Hepatocyte (in vitro differentiated cells): ENCODE measurements at regions not wholly inside any gene's neighbourhood (a gene's known extent, or its start where the extent isn't known, plus 50 kb on each side); places are given as distances from the start of the nearest gene placed in this dataset.

Source experiments
- DNase-seq: peaks from one replicate; pipeline ENCODE4 v3.0.0-alpha.2; 2016; ENCODE audit warnings: low spot score
- H2AFZ ChIP-seq: fragments of 200-600 bp; sonication (generic); 2 replicates; pipeline ENCODE4 v1.6.0; 2016; ENCODE audit warnings: antibody characterized with exemption, mild to moderate bottlenecking
- H3K27ac ChIP-seq: fragments of 200-600 bp; sonication (generic); 2 replicates; pipeline ENCODE4 v1.5.1; 2016; ENCODE audit warnings: mild to moderate bottlenecking
- H3K27me3 ChIP-seq: fragments of 200-600 bp; sonication (generic); 2 replicates; pipeline ENCODE4 v1.6.1; 2016
- H3K36me3 ChIP-seq: fragments of 200-600 bp; sonication (generic); replicated peaks from 2 replicates; pipeline ENCODE4 v1.5.1; 2016; ENCODE audit warnings: low read depth; ENCODE audit not compliant: insufficient read depth
- H3K4me1 ChIP-seq: fragments of 200-600 bp; sonication (generic); 2 replicates; pipeline ENCODE4 v1.5.1; 2016; ENCODE audit warnings: mild to moderate bottlenecking, moderate library complexity; ENCODE audit not compliant: insufficient read depth
- H3K4me2 ChIP-seq: fragments of 200-600 bp; sonication (generic); 2 replicates; pipeline ENCODE4 v1.6.0; 2016
- H3K4me3 ChIP-seq: fragments of 200-600 bp; sonication (generic); 2 replicates; pipeline ENCODE4 v1.5.1; 2016; ENCODE audit warnings: mild to moderate bottlenecking
- H3K79me2 ChIP-seq: fragments of 200-600 bp; sonication (generic); 2 replicates; pipeline ENCODE4 v1.6.0; 2017; ENCODE audit warnings: mild to moderate bottlenecking
- H3K9me2 ChIP-seq: fragments of 200-600 bp; sonication (generic); replicated peaks from 2 replicates; pipeline ENCODE4 v1.6.0; 2017; ENCODE audit warnings: mild to moderate bottlenecking; ENCODE audit not compliant: insufficient read depth
- H3K9me3 ChIP-seq: fragments of 200-600 bp; sonication (generic); 2 replicates; pipeline ENCODE4 v1.5.1; 2016; ENCODE audit warnings: low read depth, mild to moderate bottlenecking
- H4K20me1 ChIP-seq: fragments of 200-600 bp; sonication (generic); 2 replicates; pipeline ENCODE4 v1.6.0; 2016; ENCODE audit warnings: mild to moderate bottlenecking; ENCODE audit not compliant: insufficient read depth, poor library complexity, severe bottlenecking
- CTCF ChIP-seq: fragments of 200-600 bp; sonication (generic); IDR thresholded peaks from 2 replicates; pipeline ENCODE4 v1.5.1; 2016; ENCODE audit warnings: antibody characterized with exemption, mild to moderate bottlenecking; ENCODE audit not compliant: poor library complexity
- EZH2 ChIP-seq: fragments of 200-600 bp; sonication (generic); IDR thresholded peaks from 2 replicates; pipeline ENCODE4 v1.6.1; 2016; ENCODE audit warnings: antibody characterized with exemption, mild to moderate bottlenecking, borderline replicate concordance
- EZH2phosphoT487 ChIP-seq: fragments of 200-600 bp; sonication (generic); IDR thresholded peaks from one replicate; pipeline ENCODE4 v1.6.1; 2018; ENCODE audit warnings: antibody characterized with exemption, mild to moderate bottlenecking, low read depth, moderate library complexity; ENCODE audit not compliant: unreplicated experiment, severe bottlenecking
- WGBS: methylation state at CpG from one replicate; pipeline ENCODE4 v1.1.6; 2016; ENCODE audit warnings: low lambda C conversion rate; ENCODE audit errors: missing lambda C conversion rate; 5-methylcytosine and 5-hydroxymethylcytosine counted together

- 91% methylated on average over 2 of the region's 2 CpGs for WGBS
- H4K20me1 ChIP-seq, result no peaks in the 10 kb centered on the region
- H3K27me3 ChIP-seq, result no peaks in the 10 kb centered on the region
- no peak overlapping the region for H2AFZ ChIP-seq
- H3K9me3 ChIP-seq, result peaks cover 2% of the 10 kb centered on the region
- no peak for TF ChIP-seq CTCF
- no peak for TF ChIP-seq EZH2
- no peak for TF ChIP-seq EZH2phosphoT487
- no peaks in the 10 kb centered on the region for H3K36me3 ChIP-seq
- H3K9me2 ChIP-seq, result no peaks in the 10 kb centered on the region
- no peak overlapping the region for H3K4me2 ChIP-seq
- H3K4me3 ChIP-seq, result no peak overlapping the region
- no peaks in the 10 kb centered on the region for H3K79me2 ChIP-seq
- no peaks in the 10 kb centered on the region for H3K4me1 ChIP-seq
- DNase-seq, result no peak
- no peak overlapping the region for H3K27ac ChIP-seq
Measured at GRCh38 chr6:48691420-48691819, 580.4 kb upstream of the PTCHD4 start.

- DNase-seq, result no peak
- Histone ChIP-seq H4K20me1 (no peaks in the 10 kb centered on the region), H3K9me2 (no peaks in the 10 kb centered on the region), H3K79me2 (no peaks in the 10 kb centered on the region), H3K4me3 (no peak overlapping the region), H3K4me2 (no peak overlapping the region), H2AFZ (no peak overlapping the region), H3K9me3 (peaks cover 2% of the 10 kb centered on the region), H3K27ac (no peak overlapping the region), H3K4me1 (no peaks in the 10 kb centered on the region), H3K36me3 (no peaks in the 10 kb centered on the region), H3K27me3 (no peaks in the 10 kb centered on the region)
- TF ChIP-seq EZH2phosphoT487 (no peak), CTCF (no peak), EZH2 (no peak)
Measured at GRCh38 chr6:48689498-48689897, 578.5 kb upstream of the PTCHD4 start.

GRCh38 chr6:48678390-48678789, 567.4 kb upstream of the PTCHD4 start:
- Histone ChIP-seq H3K27ac (no peak overlapping the region), H4K20me1 (no peaks in the 10 kb centered on the region), H3K4me2 (no peak overlapping the region), H3K9me2 (no peaks in the 10 kb centered on the region), H3K4me3 (no peak overlapping the region), H3K4me1 (no peaks in the 10 kb centered on the region), H3K27me3 (no peaks in the 10 kb centered on the region), H3K79me2 (no peaks in the 10 kb centered on the region), H3K9me3 (no peaks in the 10 kb centered on the region), H2AFZ (no peak overlapping the region), H3K36me3 (no peaks in the 10 kb centered on the region)
- TF ChIP-seq EZH2phosphoT487, result no peak
- no peak for TF ChIP-seq EZH2
- TF ChIP-seq CTCF, result no peak
- DNase-seq, result no peak
- 93% methylated on average over 1 of the region's 1 CpG for WGBS

- DNase-seq, result no peak
- H4K20me1 ChIP-seq, result no peaks in the 10 kb centered on the region
- H3K79me2 ChIP-seq, result no peaks in the 10 kb centered on the region
- TF ChIP-seq EZH2 (no peak), CTCF (no peak), EZH2phosphoT487 (no peak)
- H3K36me3 ChIP-seq, result no peaks in the 10 kb centered on the region
- H3K4me1 ChIP-seq, result no peaks in the 10 kb centered on the region
- H3K4me2 ChIP-seq, result no peak overlapping the region
- H2AFZ ChIP-seq, result no peak overlapping the region
- H3K9me2 ChIP-seq, result no peaks in the 10 kb centered on the region
- H3K4me3 ChIP-seq, result no peak overlapping the region
- no peak overlapping the region for H3K27ac ChIP-seq
- no peaks in the 10 kb centered on the region for H3K9me3 ChIP-seq
- WGBS, result 93% methylated on average over 1 of the region's 1 CpG
- H3K27me3 ChIP-seq, result no peaks in the 10 kb centered on the region
Measured at GRCh38 chr6:48671505-48671904, 560.5 kb upstream of the PTCHD4 start.
